ENCODE measurements at regions not wholly inside any gene's neighbourhood (a gene's known extent, or its start where the extent isn't known, plus 50 kb on each side); places are given as distances from the start of the nearest gene placed in this dataset.

DNA sequence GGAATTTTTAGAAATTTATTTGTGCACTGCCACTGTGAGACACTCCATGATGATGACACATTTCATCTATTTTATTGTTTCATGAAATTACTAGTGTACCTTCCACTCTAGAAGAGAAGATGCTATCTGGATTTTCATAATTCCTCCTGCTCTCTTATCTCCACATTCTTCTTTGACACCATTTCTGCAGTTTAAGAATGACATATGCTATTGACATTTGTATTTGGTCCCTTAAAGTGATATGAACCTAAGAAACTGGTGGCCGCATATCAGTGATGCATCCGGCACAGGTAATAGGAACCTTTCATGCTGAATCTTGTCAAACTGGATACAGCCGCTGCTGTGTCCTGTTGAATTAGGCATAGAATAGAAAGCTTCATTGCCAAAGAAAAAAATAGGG lies 696.3 kb downstream of the TMEM121 start:
- H3K36me3 ChIP-seq (ENCODE audit: control insufficient read depth in 2 of 2, extremely low read depth in 1 of 2, insufficient read depth in 2 of 2, low read length in 2 of 2), result no peaks in the 10 kb centered on the region
- DNase-seq (ENCODE audit: low read depth, low spot score), result no peak
- no peaks in the 10 kb centered on the region for H3K4me1 ChIP-seq (ENCODE audit: control insufficient read depth, extremely low read depth, insufficient read depth, low read length)
- H3K27me3 ChIP-seq (ENCODE audit: control insufficient read depth in 2 of 2, insufficient read depth in 2 of 2, low read length in 2 of 2), result no peaks in the 10 kb centered on the region
- no peak overlapping the region for H3K4me2 ChIP-seq (ENCODE audit: insufficient read depth, low read length)
- no peaks in the 10 kb centered on the region for H4K20me1 ChIP-seq (replicated peaks; ENCODE audit: control insufficient read depth, extremely low read depth, insufficient read depth, low read length)
- H3K9me3 ChIP-seq (replicated peaks; ENCODE audit: control insufficient read depth, insufficient read depth, low read length), result no peaks in the 10 kb centered on the region
- CTCF ChIA-PET, result no interaction called here
- H3K79me2 ChIP-seq (ENCODE audit: control insufficient read depth, insufficient read depth, low read length), result no peaks in the 10 kb centered on the region
- intact Hi-C loops (cut with micrococcal nuclease) (no loop called here), dilution Hi-C loops (cut with MboI; ENCODE audit: extremely low pct_ligation_motif_present, low sequenced_read_pairs) (no loop called here)
- POLR2A ChIA-PET, result no interaction called here
- H3K27ac ChIP-seq (ENCODE audit: insufficient read depth, low read depth, low read length), result no peak overlapping the region
- TF ChIP-seq EZH2 (IDR thresholded peaks at IDR 0.05; ENCODE audit: borderline replicate concordance, low read depth, low read length, severe bottlenecking), result no peak
- TF ChIP-seq MYC (IDR thresholded peaks at IDR 0.05; ENCODE audit: low read depth, low read length), result no peak
- TF ChIP-seq GATA2 (IDR thresholded peaks at IDR 0.05; ENCODE audit: insufficient read depth, insufficient read length, low read depth, low read length), result no peak
- no peak for TF ChIP-seq POLR2A (IDR thresholded peaks at IDR 0.05; ENCODE audit: low read depth, low read length)
- TF ChIP-seq, protein P1, sequence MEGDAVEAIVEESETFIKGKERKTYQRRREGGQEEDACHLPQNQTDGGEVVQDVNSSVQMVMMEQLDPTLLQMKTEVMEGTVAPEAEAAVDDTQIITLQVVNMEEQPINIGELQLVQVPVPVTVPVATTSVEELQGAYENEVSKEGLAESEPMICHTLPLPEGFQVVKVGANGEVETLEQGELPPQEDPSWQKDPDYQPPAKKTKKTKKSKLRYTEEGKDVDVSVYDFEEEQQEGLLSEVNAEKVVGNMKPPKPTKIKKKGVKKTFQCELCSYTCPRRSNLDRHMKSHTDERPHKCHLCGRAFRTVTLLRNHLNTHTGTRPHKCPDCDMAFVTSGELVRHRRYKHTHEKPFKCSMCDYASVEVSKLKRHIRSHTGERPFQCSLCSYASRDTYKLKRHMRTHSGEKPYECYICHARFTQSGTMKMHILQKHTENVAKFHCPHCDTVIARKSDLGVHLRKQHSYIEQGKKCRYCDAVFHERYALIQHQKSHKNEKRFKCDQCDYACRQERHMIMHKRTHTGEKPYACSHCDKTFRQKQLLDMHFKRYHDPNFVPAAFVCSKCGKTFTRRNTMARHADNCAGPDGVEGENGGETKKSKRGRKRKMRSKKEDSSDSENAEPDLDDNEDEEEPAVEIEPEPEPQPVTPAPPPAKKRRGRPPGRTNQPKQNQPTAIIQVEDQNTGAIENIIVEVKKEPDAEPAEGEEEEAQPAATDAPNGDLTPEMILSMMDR (IDR thresholded peaks at IDR 0.05; ENCODE audit: extremely low read depth in 1 of 2, insufficient read depth in 1 of 2, low read depth in 1 of 2, low read length in 2 of 2), result no peak
- no peak overlapping the region for H2AFZ ChIP-seq (ENCODE audit: low read depth, low read length)
- no peak overlapping the region for H3K9ac ChIP-seq (replicated peaks; ENCODE audit: extremely low read depth, insufficient read depth, low read length)
- no peak overlapping the region for H3K4me3 ChIP-seq (replicated peaks in 1 of 3; ENCODE audit: insufficient read depth in 1 of 3, low read depth in 1 of 3, low read length in 3 of 3)
- FAIRE-seq, result no peak
- BruUV-seq (replicated peaks), result no TSS peak
- H3K9me1 ChIP-seq (replicated peaks; ENCODE audit: control insufficient read depth, extremely low read depth, insufficient read depth, low read length), result no peaks in the 10 kb centered on the region

DNA sequence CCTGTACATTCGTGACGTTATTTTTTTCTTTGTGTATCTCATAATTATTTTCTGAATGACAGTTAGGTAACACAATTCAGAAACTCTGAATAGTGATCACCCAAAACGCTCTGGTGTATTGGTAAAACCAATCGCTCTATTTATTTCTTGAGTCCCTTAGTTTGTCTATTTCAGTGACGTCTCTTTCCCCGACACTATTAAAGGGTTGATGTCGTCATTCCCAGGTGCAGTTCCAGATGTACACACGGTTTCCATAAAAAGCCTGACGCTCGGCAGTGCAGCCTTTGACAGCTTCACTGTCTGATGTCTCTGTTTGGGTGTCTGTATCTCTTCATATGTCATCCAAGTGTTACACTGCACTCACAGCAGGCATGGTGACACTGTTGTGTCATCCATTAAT lies 701.4 kb downstream of the TMEM121 start:
- dilution Hi-C loops (cut with MboI; ENCODE audit: extremely low pct_ligation_motif_present, low sequenced_read_pairs), result no loop called here
- TF ChIP-seq POLR2AphosphoS5 (IDR thresholded peaks at IDR 0.05; ENCODE audit: insufficient read depth, low read depth, low read length) (no peak), FOS (IDR thresholded peaks at IDR 0.05; ENCODE audit: borderline replicate concordance, insufficient read depth, low read length) (no peak), GATA2 (IDR thresholded peaks at IDR 0.05; ENCODE audit: insufficient read depth, insufficient read length, low read depth, low read length) (no peak), MYC (IDR thresholded peaks at IDR 0.05; ENCODE audit: low read depth, low read length) (no peak), EZH2 (IDR thresholded peaks at IDR 0.05; ENCODE audit: borderline replicate concordance, low read depth, low read length, severe bottlenecking) (no peak)
- TF ChIP-seq, protein P2, sequence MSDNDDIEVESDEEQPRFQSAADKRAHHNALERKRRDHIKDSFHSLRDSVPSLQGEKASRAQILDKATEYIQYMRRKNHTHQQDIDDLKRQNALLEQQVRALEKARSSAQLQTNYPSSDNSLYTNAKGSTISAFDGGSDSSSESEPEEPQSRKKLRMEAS (IDR thresholded peaks at IDR 0.05; ENCODE audit: insufficient read depth, insufficient read length), result no peak
- TF ChIP-seq, protein P1 (IDR thresholded peaks at IDR 0.05; ENCODE audit: extremely low read depth in 1 of 2, insufficient read depth in 1 of 2, low read depth in 1 of 2, low read length in 2 of 2), result no peak
- H3K27ac ChIP-seq (ENCODE audit: insufficient read depth, low read depth, low read length), result no peak overlapping the region
- no peak overlapping the region for H3K9ac ChIP-seq (replicated peaks; ENCODE audit: extremely low read depth, insufficient read depth, low read length)
- FAIRE-seq, result no peak
- no peak for DNase-seq (ENCODE audit: low read depth, low spot score)
- no peaks in the 10 kb centered on the region for H3K79me2 ChIP-seq (ENCODE audit: control insufficient read depth, insufficient read depth, low read length)
- H4K20me1 ChIP-seq (replicated peaks; ENCODE audit: control insufficient read depth, extremely low read depth, insufficient read depth, low read length), result no peaks in the 10 kb centered on the region
- no peak overlapping the region for H2AFZ ChIP-seq (ENCODE audit: low read depth, low read length)
- BruUV-seq (replicated peaks), result no TSS peak
- peaks cover 3% of the 10 kb centered on the region for H3K9me3 ChIP-seq (replicated peaks; ENCODE audit: control insufficient read depth, insufficient read depth, low read length)
- H3K4me3 ChIP-seq (replicated peaks in 1 of 3; ENCODE audit: insufficient read depth in 1 of 3, low read depth in 1 of 3, low read length in 3 of 3), result no peak overlapping the region
- H3K27me3 ChIP-seq (ENCODE audit: control insufficient read depth in 2 of 2, insufficient read depth in 2 of 2, low read length in 2 of 2), result no peaks in the 10 kb centered on the region
- CTCF ChIA-PET, result no interaction called here
- POLR2A ChIA-PET, result no interaction called here
- no peak overlapping the region for H3K4me2 ChIP-seq (ENCODE audit: insufficient read depth, low read length)
- intact Hi-C loops (cut with micrococcal nuclease), result no loop called here
- H3K4me1 ChIP-seq (ENCODE audit: control insufficient read depth, extremely low read depth, insufficient read depth, low read length), result no peaks in the 10 kb centered on the region
- no peaks in the 10 kb centered on the region for H3K36me3 ChIP-seq (ENCODE audit: control insufficient read depth in 2 of 2, extremely low read depth in 1 of 2, insufficient read depth in 2 of 2, low read length in 2 of 2)
- H3K9me1 ChIP-seq (replicated peaks; ENCODE audit: control insufficient read depth, extremely low read depth, insufficient read depth, low read length), result no peaks in the 10 kb centered on the region

All from endothelial cell of umbilical vein (primary cell).